SK-N-SH (cell line): ENCODE measurements at regions not wholly inside any gene's neighbourhood (a gene's known extent, or its start where the extent isn't known, plus 50 kb on each side); places are given as distances from the start of the nearest gene placed in this dataset.

Experiments
- CHD2 ChIP-seq: fragments of 150-350 bp; IDR thresholded peaks from 2 replicates; pipeline ENCODE4 v1.6.1; 2018; ENCODE audit warnings: low read length; ENCODE audit not compliant: partially characterized antibody
- CTCF ChIP-seq: fragments of 200-600 bp; sonication (generic); IDR thresholded peaks from 2 replicates; pipeline ENCODE4 v1.6.1; 2017; ENCODE audit warnings: antibody characterized with exemption, mild to moderate bottlenecking, moderate library complexity
- EP300 ChIP-seq, 2 experiments: IDR thresholded peaks; 2 replicates each; pipeline versions ENCODE4 v1.4.0 to v1.6.1; 2012; ENCODE audit warnings: borderline replicate concordance in 1 of 2, low read depth in 1 of 2, low read length in 1 of 2
- EZH2phosphoT487 ChIP-seq: fragments of 200-600 bp; sonication (generic); IDR thresholded peaks from 2 replicates; pipeline ENCODE4 v1.6.1; 2017; ENCODE audit warnings: low read depth, mixed run types, mild to moderate bottlenecking, antibody characterized with exemption, moderate library complexity, borderline replicate concordance
- JUND ChIP-seq: IDR thresholded peaks from 2 replicates; pipeline ENCODE4 v1.4.0; 2012
- MAX ChIP-seq: IDR thresholded peaks from 2 replicates; pipeline ENCODE4 v1.4.0; 2012; ENCODE audit warnings: low read depth
- NRF1 ChIP-seq: IDR thresholded peaks from 2 replicates; pipeline ENCODE4 v1.6.1; 2012; ENCODE audit warnings: low read depth, mild to moderate bottlenecking, low read length
- POLR2AphosphoS5 ChIP-seq: IDR thresholded peaks from 2 replicates; pipeline ENCODE4 v1.6.1; 2012; ENCODE audit warnings: low read depth, low read length
- REST ChIP-seq: IDR thresholded peaks from 2 replicates; pipeline ENCODE4 v1.6.1; 2012; ENCODE audit warnings: mild to moderate bottlenecking, low read depth, low read length, moderate library complexity
- SMC3 ChIP-seq: IDR thresholded peaks from 2 replicates; pipeline ENCODE4 v1.6.1; 2012; ENCODE audit warnings: low read depth, low read length, improper control_type of control experiment
- TAF1 ChIP-seq: IDR thresholded peaks from 2 replicates; pipeline ENCODE4 v1.6.1; 2012; ENCODE audit warnings: low read depth, mild to moderate bottlenecking, low read length, moderate library complexity, borderline replicate concordance
- USF2 ChIP-seq: fragments of 150-350 bp; IDR thresholded peaks from 2 replicates; pipeline ENCODE4 v1.6.1; 2017; ENCODE audit warnings: antibody characterized with exemption, low read length, low read depth, borderline replicate concordance
- YY1 ChIP-seq: IDR thresholded peaks from 2 replicates; pipeline ENCODE4 v1.4.0; 2012; ENCODE audit warnings: low read depth, mild to moderate bottlenecking
- ZBTB33 ChIP-seq: IDR thresholded peaks from 2 replicates; pipeline ENCODE4 v1.4.0; 2012; ENCODE audit warnings: low read depth, borderline replicate concordance

GRCh38 chr5:63719147-63719546 is 243.1 kb downstream of the HTR1A start:
- TF ChIP-seq EP300 (IDR thresholded peaks at IDR 0.05; ENCODE audit: borderline replicate concordance in 1 of 2, low read depth in 1 of 2, low read length in 1 of 2) (no peak), CTCF (no peak), REST (no peak), USF2 (no peak), SMC3 (no peak), ZBTB33 (no peak), CHD2 (no peak), EZH2phosphoT487 (no peak), NRF1 (no peak), TAF1 (no peak), POLR2AphosphoS5 (no peak), JUND (no peak), YY1 (no peak), MAX (no peak)
